Activated T-helper 1 cell treated with anti-CD3 and anti-CD28 coated beads, Interleukin-12 subunit alpha, Interleukin-12 subunit beta, Interleukin-2, Interleukin-4 antibody, amounts not matched to agents 30 ng/mL and 10 ng/mL and 1 ng/mL, durations not matched to agents 14 hours and 24 hours and 36 hours (primary cell): ENCODE measurements at regions not wholly inside any gene's neighbourhood (a gene's known extent, or its start where the extent isn't known, plus 50 kb on each side); places are given as distances from the start of the nearest gene placed in this dataset.

ENCODE experiments used
- DNase-seq: peaks from one replicate; pipeline ENCODE4 v3.0.0; 2021; ENCODE audit warnings: low spot score
- H3K27ac Mint-ChIP-seq: one replicate; pipeline ENCODE4 v1.8.0; 2021; ENCODE audit warnings: mild to moderate bottlenecking, mixed read lengths
- H3K27me3 Mint-ChIP-seq: one replicate; pipeline ENCODE4 v1.8.0; 2022; ENCODE audit warnings: mild to moderate bottlenecking, moderate library complexity, mixed read lengths; ENCODE audit not compliant: insufficient read depth
- H3K36me3 Mint-ChIP-seq: one replicate; pipeline ENCODE4 v1.8.0; 2021; ENCODE audit warnings: low read depth, mixed read lengths
- H3K4me1 Mint-ChIP-seq: one replicate; pipeline ENCODE4 v1.8.0; 2021; ENCODE audit warnings: low read depth, mixed read lengths
- H3K4me3 Mint-ChIP-seq: one replicate; pipeline ENCODE4 v1.8.0; 2021; ENCODE audit warnings: mild to moderate bottlenecking, moderate library complexity, mixed read lengths
- H3K9me3 Mint-ChIP-seq: one replicate; pipeline ENCODE4 v1.8.0; 2021; ENCODE audit warnings: mixed read lengths
- intact Hi-C: fragments of 100-400 bp; cut with micrococcal nuclease; formaldehyde crosslinking; loops from one replicate; pipeline ENCODE4 v1.15.1; 2024

DNA sequence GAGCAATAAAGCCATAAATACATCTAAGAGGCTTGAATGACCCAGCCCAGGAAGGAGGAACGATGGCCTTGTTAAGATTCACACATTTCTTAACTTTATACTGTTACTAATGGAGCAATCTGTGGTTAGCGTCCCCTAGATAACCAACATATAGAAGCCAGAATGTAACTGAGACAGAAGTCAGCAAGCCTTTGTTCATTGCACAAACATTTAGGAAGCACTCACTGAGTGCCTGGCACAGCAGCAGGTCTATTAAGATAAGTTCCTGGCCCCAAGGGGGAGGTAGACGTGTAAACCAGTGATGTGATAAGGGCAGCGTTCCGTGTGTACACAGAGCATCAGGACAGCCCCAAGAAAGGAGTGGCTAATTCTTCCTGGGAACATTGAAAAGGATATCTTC lies 63.6 kb upstream of the ATL2 start:
- no peak for DNase-seq
- no peaks in the 10 kb centered on the region for H3K9me3 Mint-ChIP-seq
- H3K27ac Mint-ChIP-seq = no peak overlapping the region
- H3K4me1 Mint-ChIP-seq = peaks cover 10% of the 10 kb centered on the region
- peaks cover 25% of the 10 kb centered on the region for H3K27me3 Mint-ChIP-seq
- intact Hi-C loops = no loop called here
- H3K36me3 Mint-ChIP-seq = no peaks in the 10 kb centered on the region
- H3K4me3 Mint-ChIP-seq = no peak overlapping the region

DNA sequence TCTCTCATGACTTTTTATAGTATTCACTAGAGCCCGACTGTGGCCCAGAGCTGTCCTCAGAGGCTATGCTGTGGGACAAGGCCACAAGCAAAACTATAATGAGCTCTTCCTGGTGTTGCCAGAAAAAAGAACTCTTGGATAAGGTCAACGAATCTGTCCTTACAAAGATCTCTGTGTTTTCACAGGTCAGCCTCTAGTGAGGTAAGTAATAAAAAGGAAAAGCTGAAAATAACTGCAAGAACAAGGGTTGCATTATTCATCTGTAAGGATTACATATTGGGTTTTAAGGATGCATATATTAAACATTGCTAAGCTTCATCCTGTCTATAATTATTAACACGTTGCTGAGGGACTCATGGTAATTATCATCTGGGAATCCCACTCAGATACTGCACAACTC lies 62.8 kb upstream of the ATL2 start:
- no peak overlapping the region for H3K4me3 Mint-ChIP-seq

DNA sequence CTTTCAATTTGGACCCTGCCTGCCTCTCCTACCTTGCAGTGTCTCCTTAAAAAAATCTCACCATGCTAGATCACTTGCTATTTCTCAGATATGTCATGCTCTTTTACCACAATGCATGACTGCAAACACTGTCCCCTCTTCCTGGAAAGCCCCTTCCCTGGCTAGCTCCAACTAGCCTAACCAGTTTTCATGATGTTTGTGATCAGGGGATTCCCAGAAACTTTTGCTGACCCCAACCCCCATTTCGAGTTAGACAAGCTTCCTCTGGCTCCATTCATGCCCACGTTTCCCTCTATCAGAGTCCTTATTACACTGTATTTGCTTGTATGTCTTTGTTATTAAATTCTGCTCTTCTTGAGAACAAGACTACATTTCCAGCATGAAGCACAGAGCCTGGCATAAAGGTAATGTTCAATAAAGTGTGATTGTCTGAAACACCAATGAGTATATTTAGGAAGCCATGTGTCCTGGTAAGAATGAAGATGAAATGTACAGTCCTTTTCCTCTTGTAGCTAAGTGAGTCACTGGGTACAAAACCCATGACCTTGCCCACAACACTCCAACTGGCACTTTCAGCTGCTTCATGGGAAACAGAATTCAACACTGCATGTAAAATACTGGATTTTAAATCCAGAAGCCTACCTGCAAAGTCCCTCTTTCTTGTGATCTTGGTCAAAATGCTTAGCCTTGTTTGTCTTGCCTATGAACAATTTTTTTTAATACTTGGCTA lies 62.0 kb upstream of the ATL2 start:
- H3K27ac Mint-ChIP-seq = no peak overlapping the region
- peaks cover 10% of the 10 kb centered on the region for H3K4me1 Mint-ChIP-seq
- no peaks in the 10 kb centered on the region for H3K9me3 Mint-ChIP-seq
- H3K36me3 Mint-ChIP-seq = no peaks in the 10 kb centered on the region
- peaks cover 25% of the 10 kb centered on the region for H3K27me3 Mint-ChIP-seq
- DNase-seq = no peak
- intact Hi-C loops = no loop called here
- H3K4me3 Mint-ChIP-seq = no peak overlapping the region

More for the DNA sequence above, 62.8 kb upstream of the ATL2 start:
- no peak overlapping the region for H3K27ac Mint-ChIP-seq
- no peaks in the 10 kb centered on the region for H3K36me3 Mint-ChIP-seq
- H3K27me3 Mint-ChIP-seq = peaks cover 26% of the 10 kb centered on the region
- no peaks in the 10 kb centered on the region for H3K9me3 Mint-ChIP-seq
- H3K4me1 Mint-ChIP-seq = peaks cover 10% of the 10 kb centered on the region
- DNase-seq = no peak
- intact Hi-C loops = no loop called here

DNA sequence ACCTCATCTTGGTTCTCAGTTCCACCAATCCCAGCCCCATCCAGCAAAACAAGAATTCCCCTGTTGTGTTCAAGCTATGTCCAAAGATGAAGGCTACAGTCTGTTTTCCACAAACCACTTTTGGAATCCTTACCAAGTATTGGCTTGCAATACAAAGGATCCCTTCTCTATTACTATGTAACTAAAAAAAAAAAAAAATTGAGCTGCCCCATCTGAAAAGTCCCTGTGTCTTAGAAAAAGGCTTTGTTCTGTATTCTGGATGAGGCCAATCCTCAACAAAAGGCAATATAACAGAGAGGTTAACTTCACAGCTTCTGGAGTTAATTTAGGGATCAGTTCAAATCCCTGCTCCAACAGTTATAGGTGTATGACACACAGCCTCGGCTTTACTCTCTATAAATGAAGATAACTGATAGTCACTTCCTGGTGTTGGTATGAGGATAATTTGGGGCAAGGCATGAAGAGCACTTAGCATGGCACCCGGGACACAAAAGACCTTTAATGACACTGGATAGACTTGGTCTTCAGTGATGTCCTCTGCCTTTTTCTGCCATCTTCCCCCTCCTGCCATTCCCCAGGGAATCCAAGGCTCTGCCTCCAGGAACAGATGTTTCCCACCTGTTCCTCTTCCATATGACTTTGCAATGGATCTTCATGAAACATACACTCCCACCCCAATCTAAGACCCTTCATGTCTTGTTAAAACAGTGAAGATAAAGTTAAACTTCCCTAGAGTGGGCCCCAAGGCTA lies 61.2 kb upstream of the ATL2 start:
- Mint-ChIP-seq H3K27me3 (peaks cover 21% of the 10 kb centered on the region), H3K9me3 (no peaks in the 10 kb centered on the region), H3K36me3 (no peaks in the 10 kb centered on the region), H3K4me3 (no peak overlapping the region), H3K27ac (no peak overlapping the region), H3K4me1 (peaks cover 10% of the 10 kb centered on the region)
- no peak for DNase-seq
- intact Hi-C loops = no loop called here

DNA sequence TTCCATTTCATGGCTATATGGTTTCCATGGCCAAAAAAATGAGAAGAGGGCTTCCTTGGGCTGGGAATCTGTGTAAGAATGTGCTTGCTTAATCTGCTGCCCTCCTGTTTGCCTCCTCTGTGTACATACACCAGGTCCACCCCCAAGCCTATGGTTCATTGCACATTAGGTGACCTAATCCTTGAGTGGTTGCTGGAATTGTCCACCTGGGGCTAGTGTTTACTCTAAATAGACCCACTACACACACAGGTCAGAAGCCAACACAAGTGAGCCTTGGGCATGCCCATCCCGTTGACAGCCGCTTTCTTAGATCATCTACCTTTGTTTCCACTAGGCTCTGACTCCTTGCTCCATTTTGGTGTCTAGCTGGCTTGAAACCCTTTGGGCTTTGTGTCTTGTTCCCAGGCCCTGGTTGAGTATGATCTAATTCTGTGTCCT lies 59.2 kb upstream of the ATL2 start:
- no peaks in the 10 kb centered on the region for H3K36me3 Mint-ChIP-seq
- intact Hi-C loops = no loop called here
- H3K4me1 Mint-ChIP-seq = peaks cover 10% of the 10 kb centered on the region
- peaks cover 13% of the 10 kb centered on the region for H3K27me3 Mint-ChIP-seq
- no peak for DNase-seq
- H3K4me3 Mint-ChIP-seq = no peak overlapping the region
- no peak overlapping the region for H3K27ac Mint-ChIP-seq
- no peaks in the 10 kb centered on the region for H3K9me3 Mint-ChIP-seq

DNA sequence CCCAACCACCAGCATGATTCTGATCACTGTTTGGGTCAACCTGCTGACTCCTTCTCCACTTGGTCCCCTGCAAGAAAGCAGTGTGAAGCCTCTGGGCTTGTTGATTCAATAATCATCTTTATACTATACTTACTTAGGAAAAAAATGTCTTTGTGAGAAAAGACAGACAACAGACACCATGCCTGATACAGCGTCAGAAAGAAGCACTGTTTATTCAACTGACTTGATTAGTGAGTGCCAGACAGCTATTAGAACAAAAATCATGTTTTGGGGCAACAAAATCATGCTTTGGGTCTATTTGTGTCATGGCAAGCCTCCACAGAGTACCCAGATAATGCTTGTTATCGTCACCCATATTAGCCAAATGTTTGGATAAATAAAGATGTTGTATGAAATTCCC lies 58.7 kb upstream of the ATL2 start:
- DNase-seq = no peak
- H3K4me1 Mint-ChIP-seq = peaks cover 10% of the 10 kb centered on the region
- intact Hi-C loops = no loop called here
- peaks cover 13% of the 10 kb centered on the region for H3K27me3 Mint-ChIP-seq
- no peak overlapping the region for H3K4me3 Mint-ChIP-seq
- H3K9me3 Mint-ChIP-seq = no peaks in the 10 kb centered on the region
- H3K36me3 Mint-ChIP-seq = no peaks in the 10 kb centered on the region
- no peak overlapping the region for H3K27ac Mint-ChIP-seq

DNA sequence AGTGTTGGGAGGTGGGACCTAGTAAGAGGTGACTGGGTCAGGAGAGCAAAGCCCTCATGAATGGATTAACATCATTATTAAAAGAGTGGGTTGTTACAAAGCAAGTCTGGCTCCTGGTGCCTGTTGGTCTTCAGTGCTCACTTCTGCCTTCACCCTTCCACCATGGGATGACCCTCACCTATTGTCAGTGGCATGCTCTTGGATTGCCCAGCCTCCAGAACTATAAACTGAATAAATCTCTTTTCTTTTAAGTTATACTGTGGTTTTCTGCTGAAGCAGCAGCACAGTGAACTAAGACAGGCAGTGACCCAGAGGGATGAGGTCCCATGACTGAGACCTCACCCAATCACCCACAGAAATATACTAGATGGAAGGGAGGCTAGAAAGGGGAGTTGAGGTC lies 57.5 kb upstream of the ATL2 start:
- no peaks in the 10 kb centered on the region for H3K9me3 Mint-ChIP-seq

DNA sequence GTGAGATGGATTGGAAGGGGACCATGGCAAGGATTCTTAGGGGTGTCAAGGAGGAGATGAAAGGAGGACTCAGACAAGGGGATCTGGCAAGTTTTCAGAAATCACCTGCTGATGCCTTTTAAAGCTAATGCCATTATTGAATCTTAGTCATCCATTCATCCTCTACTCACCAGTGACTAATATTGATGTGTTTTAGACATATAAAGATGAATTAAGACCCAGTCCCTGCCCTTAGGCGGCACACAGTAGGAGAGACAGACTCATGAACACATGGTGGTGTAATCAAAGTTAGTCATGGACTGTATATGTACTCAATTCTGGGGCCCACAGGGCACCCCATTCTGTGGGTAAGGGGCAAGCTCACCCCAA lies 56.5 kb upstream of the ATL2 start:
- Mint-ChIP-seq H3K4me1 (peaks cover 3% of the 10 kb centered on the region), H3K36me3 (no peaks in the 10 kb centered on the region)

More for the DNA sequence above, 57.5 kb upstream of the ATL2 start:
- DNase-seq = no peak
- H3K27me3 Mint-ChIP-seq = peaks cover 10% of the 10 kb centered on the region
- peaks cover 10% of the 10 kb centered on the region for H3K4me1 Mint-ChIP-seq
- no peaks in the 10 kb centered on the region for H3K36me3 Mint-ChIP-seq
- H3K4me3 Mint-ChIP-seq = no peak overlapping the region
- no peak overlapping the region for H3K27ac Mint-ChIP-seq
- intact Hi-C loops = no loop called here

DNA sequence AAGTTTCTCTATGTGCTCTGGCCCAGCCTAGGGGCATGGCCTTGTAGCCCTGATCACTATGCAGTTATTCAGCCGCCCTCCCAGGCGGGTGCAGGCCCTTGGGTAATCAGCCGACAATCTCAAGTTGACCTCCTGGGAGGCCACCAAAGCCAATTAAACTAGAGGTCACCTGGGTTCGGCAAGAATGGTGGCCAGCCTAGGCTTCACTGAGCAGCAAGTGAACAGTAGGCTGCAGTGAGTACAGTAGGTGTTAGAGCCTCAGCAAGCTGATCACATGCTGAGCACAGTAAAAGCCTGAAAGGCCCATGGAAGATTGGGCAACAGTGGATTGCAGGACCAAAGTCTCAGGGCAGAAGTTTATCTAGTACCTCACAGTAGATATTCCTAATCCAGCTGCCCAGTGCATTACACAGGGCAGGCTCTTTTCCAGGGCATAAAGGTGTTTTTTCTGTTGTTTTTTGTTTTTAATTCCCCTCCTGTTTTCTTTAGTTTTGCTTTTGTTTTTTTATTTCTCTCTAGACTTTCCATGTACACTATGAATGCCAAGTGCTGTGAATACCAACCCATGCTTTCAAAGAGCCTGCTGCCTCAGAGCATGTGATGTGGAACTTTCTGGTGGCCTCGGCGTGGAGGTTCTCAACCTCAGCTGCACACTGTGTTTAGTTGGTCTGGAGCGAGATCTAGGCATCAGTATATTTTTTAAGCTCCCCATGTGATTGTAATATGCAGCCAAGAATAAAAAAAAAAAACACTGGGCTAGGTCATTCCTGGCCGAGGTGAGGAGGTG lies 55.9 kb upstream of the ATL2 start:
- intact Hi-C loops = no loop called here
- no peak overlapping the region for H3K27ac Mint-ChIP-seq
- H3K36me3 Mint-ChIP-seq = no peaks in the 10 kb centered on the region
- H3K4me3 Mint-ChIP-seq = no peak overlapping the region
- peaks cover 10% of the 10 kb centered on the region for H3K27me3 Mint-ChIP-seq
- no peak for DNase-seq
- no peaks in the 10 kb centered on the region for H3K9me3 Mint-ChIP-seq
- H3K4me1 Mint-ChIP-seq = no peaks in the 10 kb centered on the region

More for the DNA sequence above, 56.5 kb upstream of the ATL2 start:
- no peak for DNase-seq
- Mint-ChIP-seq H3K27ac (no peak overlapping the region), H3K4me3 (no peak overlapping the region), H3K9me3 (no peaks in the 10 kb centered on the region), H3K27me3 (peaks cover 10% of the 10 kb centered on the region)
- intact Hi-C loops = no loop called here

DNA sequence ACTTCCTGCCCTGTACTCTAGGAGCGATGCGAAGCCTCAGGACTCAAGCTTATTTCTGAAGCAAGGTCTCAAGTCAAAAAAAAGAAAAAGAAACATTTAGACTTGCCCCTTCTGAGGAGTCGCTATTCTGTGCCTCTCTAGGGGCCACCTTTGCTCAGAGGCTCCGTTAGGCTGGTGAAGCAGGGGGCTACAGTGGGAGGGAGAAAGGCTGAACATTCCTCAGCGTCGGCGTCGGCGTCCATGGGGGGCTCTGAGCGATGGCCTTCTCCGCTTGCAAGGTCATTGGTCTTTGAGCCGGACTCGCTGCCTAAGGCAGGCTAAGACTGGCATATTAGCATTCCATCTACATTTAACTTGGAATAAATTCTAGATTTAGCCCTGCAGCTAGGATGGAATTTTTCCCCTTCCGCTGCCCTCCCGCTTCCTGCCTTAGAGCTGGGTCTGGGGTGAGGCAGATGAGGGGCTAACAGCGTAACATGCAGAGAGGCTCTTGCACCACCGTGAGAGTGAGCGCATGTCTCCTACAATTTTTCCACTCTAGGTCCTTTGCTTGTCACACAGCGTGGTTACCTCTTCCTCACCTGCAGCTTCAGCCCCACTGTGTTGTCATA lies 53.6 kb upstream of the ATL2 start:
- H3K4me3 Mint-ChIP-seq = no peak overlapping the region
- intact Hi-C loops = no loop called here
- no peaks in the 10 kb centered on the region for H3K9me3 Mint-ChIP-seq
- no peaks in the 10 kb centered on the region for H3K36me3 Mint-ChIP-seq
- H3K27ac Mint-ChIP-seq = no peak overlapping the region
- peaks cover 8% of the 10 kb centered on the region for H3K27me3 Mint-ChIP-seq
- DNase-seq = no peak
- H3K4me1 Mint-ChIP-seq = no peaks in the 10 kb centered on the region

DNA sequence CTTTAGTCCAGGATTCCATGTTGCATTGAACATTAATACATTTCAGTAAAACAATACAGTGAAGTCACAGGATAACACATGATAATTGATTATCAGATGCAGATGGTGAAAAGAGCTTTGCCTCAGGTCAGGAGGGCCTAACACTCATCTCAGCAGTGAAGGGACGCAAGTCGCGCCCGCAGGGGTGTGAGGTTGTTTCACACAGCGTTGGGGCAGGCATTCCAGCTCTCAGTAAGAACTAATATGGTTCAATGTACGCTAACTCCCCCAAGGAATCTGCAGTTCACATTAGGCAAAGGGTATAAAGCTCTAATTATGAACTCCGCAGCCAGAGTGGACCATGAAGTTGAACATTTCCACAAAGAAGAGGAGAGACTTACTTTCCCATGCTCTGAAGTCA lies 53.1 kb upstream of the ATL2 start:
- Mint-ChIP-seq H3K4me3 (no peak overlapping the region), H3K27me3 (peaks cover 8% of the 10 kb centered on the region)
- intact Hi-C loops = no loop called here

DNA sequence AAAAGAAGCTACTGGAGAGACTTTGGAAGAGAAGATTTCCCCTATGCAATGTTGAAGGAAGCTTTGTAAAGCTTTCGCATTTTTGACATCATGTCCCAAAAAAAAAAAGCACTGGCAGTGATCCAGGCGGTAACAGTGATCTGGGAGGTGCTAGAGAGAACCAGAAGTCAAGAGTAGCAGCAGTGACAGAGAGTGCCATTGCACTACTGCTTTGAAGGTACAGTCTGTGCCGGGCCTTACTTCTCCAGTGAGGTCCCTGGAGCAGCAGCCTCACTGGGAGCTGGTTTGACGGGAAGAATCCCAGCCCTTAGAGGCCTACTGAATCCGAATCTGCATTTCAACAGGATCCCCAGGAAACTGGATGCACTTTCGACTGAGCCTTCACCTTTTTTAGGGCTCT lies 50.9 kb upstream of the ATL2 start:
- intact Hi-C loops = no loop called here
- no peaks in the 10 kb centered on the region for H3K4me1 Mint-ChIP-seq
- H3K27ac Mint-ChIP-seq = no peak overlapping the region
- H3K4me3 Mint-ChIP-seq = no peak overlapping the region
- H3K27me3 Mint-ChIP-seq = peaks cover 7% of the 10 kb centered on the region
- H3K9me3 Mint-ChIP-seq = no peaks in the 10 kb centered on the region
- DNase-seq = no peak
- H3K36me3 Mint-ChIP-seq = no peaks in the 10 kb centered on the region

More for the DNA sequence above, 53.1 kb upstream of the ATL2 start:
- no peaks in the 10 kb centered on the region for H3K4me1 Mint-ChIP-seq
- H3K9me3 Mint-ChIP-seq = no peaks in the 10 kb centered on the region
- H3K27ac Mint-ChIP-seq = no peak overlapping the region
- no peaks in the 10 kb centered on the region for H3K36me3 Mint-ChIP-seq
- no peak for DNase-seq

DNA sequence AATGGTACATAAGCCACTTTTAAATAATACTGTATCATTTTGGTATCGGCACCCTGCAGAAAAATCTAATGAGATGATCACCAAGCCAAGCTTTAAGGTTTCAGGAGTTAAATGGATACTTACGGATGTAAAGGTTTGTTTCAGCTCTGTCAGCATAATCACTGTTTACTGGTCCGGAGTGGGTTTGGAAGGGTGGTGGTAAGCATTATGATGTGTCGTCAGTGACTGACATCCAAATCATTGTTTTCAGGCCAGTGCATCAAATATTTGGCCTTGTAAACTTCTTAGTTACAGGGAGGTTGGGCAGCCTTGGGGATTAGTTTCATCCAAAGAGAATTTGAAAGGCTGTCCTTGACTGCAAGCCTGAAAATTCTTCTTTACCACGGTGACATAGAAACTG lies 50.0 kb upstream of the ATL2 start:
- Mint-ChIP-seq H3K27me3 (peaks cover 7% of the 10 kb centered on the region), H3K27ac (no peak overlapping the region), H3K9me3 (no peaks in the 10 kb centered on the region), H3K36me3 (no peaks in the 10 kb centered on the region), H3K4me3 (no peak overlapping the region), H3K4me1 (no peaks in the 10 kb centered on the region)
- DNase-seq = no peak
- intact Hi-C loops = no loop called here
